GM12878 (cell line): ENCODE measurements at regions not wholly inside any gene's neighbourhood (a gene's known extent, or its start where the extent isn't known, plus 50 kb on each side); places are given as distances from the start of the nearest gene placed in this dataset.

Source experiments
- ATAC-seq: fragments of 200-7000 bp; cut with Tn5 transposase; 3 replicates; pipeline ENCODE4 v1.9.1; 2020; ENCODE audit warnings: mild to moderate bottlenecking, moderate library complexity
- BruUV-seq: library from RNA; stranded (reverse); fragments of 400-500 nt; replicated peaks from 2 replicates; lab custom pipeline; 2021; lab: Mats Ljungman, UMichigan
- CTCF ChIA-PET: fragments of 300-600 bp; sonication (Branson Sonifier 250); formaldehyde crosslinking; extraction: SDS; loops from one replicate; lab custom pipeline; 2021; ENCODE audit warnings: inconsistent platforms; lab: Yijun Ruan, JAX
- POLR2A ChIA-PET: fragments of 350-600 bp; formaldehyde crosslinking; extraction: SDS; loops from one replicate; lab custom pipeline; 2021; ENCODE audit warnings: inconsistent platforms; lab: Charles Lee
- RAD21 ChIA-PET: fragments of 300-600 bp; sonication (Branson Sonifier 250); formaldehyde crosslinking; loops from one replicate; lab custom pipeline; 2023; ENCODE audit warnings: antibody characterized with exemption; ENCODE audit not compliant: unreplicated experiment; lab: Charles Lee
- SMC1A ChIA-PET: fragments of 300-600 bp; sonication (Branson Sonifier 250); formaldehyde crosslinking; loops from one replicate; lab custom pipeline; 2023; ENCODE audit not compliant: unreplicated experiment, uncharacterized antibody; lab: Charles Lee
- DNase-seq: peaks from one replicate; pipeline ENCODE4 v3.0.0-alpha.2; 2011; ENCODE audit warnings: low read depth, low spot score
- FAIRE-seq: peaks from 3 replicates; lab custom pipeline; 2011; peaks lifted over from hg19 to GRCh38; lab: Jason Lieb, UNC
- H2AFZ ChIP-seq: 2 replicates; pipeline ENCODE4 v1.6.0; 2011; ENCODE audit warnings: low read depth, low read length, control low read depth; ENCODE audit not compliant: control insufficient read depth
- H3K27ac ChIP-seq: 2 replicates; pipeline ENCODE4 v1.5.1; 2011; ENCODE audit warnings: control low read depth; ENCODE audit not compliant: control insufficient read depth, insufficient read depth
- H3K27me3 ChIP-seq, 2 experiments: replicated peaks in 1 of 2; 2 replicates each; pipeline versions ENCODE4 v1.6.0 to v1.6.1; 2011; ENCODE audit warnings: low read length in 1 of 2; ENCODE audit not compliant: control insufficient read depth in 2 of 2, insufficient read depth in 2 of 2
- H3K36me3 ChIP-seq, 2 experiments: 2 replicates each; pipeline ENCODE4 v1.5.1; 2011; ENCODE audit warnings: low read length in 1 of 2; ENCODE audit not compliant: control insufficient read depth in 2 of 2, insufficient read depth in 2 of 2
- H3K4me1 ChIP-seq: 2 replicates; pipeline ENCODE4 v1.6.1; 2011; ENCODE audit warnings: mild to moderate bottlenecking, low read length, moderate library complexity, mixed read lengths; ENCODE audit not compliant: control insufficient read depth, insufficient read depth
- H3K4me2 ChIP-seq: 2 replicates; pipeline ENCODE4 v1.6.0; 2011; ENCODE audit warnings: control low read depth; ENCODE audit not compliant: control insufficient read depth, insufficient read depth
- H3K4me3 ChIP-seq: fragments of 200-600 bp; sonication (generic); 2 replicates; pipeline ENCODE4 v1.5.1; 2016
- H3K79me2 ChIP-seq: 2 replicates; pipeline ENCODE4 v1.6.0; 2011; ENCODE audit warnings: low read length; ENCODE audit not compliant: control insufficient read depth, insufficient read depth
- H3K9ac ChIP-seq: 2 replicates; pipeline ENCODE4 v1.8.0; 2011; ENCODE audit warnings: low read length, control low read depth, mixed read lengths; ENCODE audit not compliant: control insufficient read depth, insufficient read depth
- H3K9me3 ChIP-seq: replicated peaks from 3 replicates; pipeline ENCODE4 v1.5.1; 2011; ENCODE audit warnings: mild to moderate bottlenecking, low read length; ENCODE audit not compliant: control insufficient read depth, insufficient read depth
- H4K20me1 ChIP-seq: 2 replicates; pipeline ENCODE4 v1.6.0; 2011; ENCODE audit not compliant: control insufficient read depth, insufficient read depth
- BMI1 ChIP-seq: fragments of 450-650 bp; IDR thresholded peaks from 2 replicates; pipeline ENCODE4 v1.6.1; 2016; ENCODE audit warnings: mild to moderate bottlenecking, moderate library complexity, borderline replicate concordance
- BRCA1 ChIP-seq: IDR thresholded peaks from 2 replicates; pipeline ENCODE4 v1.6.1; 2011; ENCODE audit warnings: low read depth, low read length, improper control_type of control experiment
- CHD2 ChIP-seq: IDR thresholded peaks from 2 replicates; pipeline ENCODE4 v1.6.1; 2011; ENCODE audit warnings: low read depth, low read length, improper control_type of control experiment, borderline replicate concordance
- CREB1 ChIP-seq: IDR thresholded peaks from 2 replicates; pipeline ENCODE4 v1.6.1; 2012; ENCODE audit warnings: low read depth, mild to moderate bottlenecking, inconsistent platforms
- CREM ChIP-seq: IDR thresholded peaks from 2 replicates; pipeline ENCODE4 v1.6.1; 2014; ENCODE audit warnings: antibody characterized with exemption, low read depth
- EP300 ChIP-seq, 2 experiments: fragments of 150-350 bp in 1 of 2; IDR thresholded peaks; 2 replicates each; pipeline ENCODE4 v1.6.1; 2011 to 2012; ENCODE audit warnings: low read depth in 2 of 2, low read length in 2 of 2, borderline replicate concordance in 1 of 2, improper control_type of control experiment in 1 of 2, inconsistent platforms in 1 of 2; ENCODE audit not compliant: control insufficient read depth in 1 of 2
- ETV6 ChIP-seq, 2 experiments: fragments of 450-650 bp in 1 of 2; IDR thresholded peaks in 1 of 2; conservative IDR thresholded peaks in 1 of 2; 2 replicates each; pipeline ENCODE4 v1.6.1; 2014; ENCODE audit warnings: antibody characterized with exemption in 1 of 2, borderline replicate concordance in 1 of 2, low read depth in 1 of 2, mild to moderate bottlenecking in 1 of 2, moderate library complexity in 1 of 2
- GABPA ChIP-seq: IDR thresholded peaks from 2 replicates; pipeline ENCODE4 v1.6.1; 2014; ENCODE audit warnings: antibody characterized with exemption, low read depth, mild to moderate bottlenecking, inconsistent platforms
- JUND ChIP-seq: IDR thresholded peaks from 2 replicates; pipeline ENCODE4 v1.6.1; 2012; ENCODE audit warnings: low read depth, mild to moderate bottlenecking, low read length, improper control_type of control experiment, moderate library complexity
- MAX ChIP-seq: IDR thresholded peaks from 2 replicates; pipeline ENCODE4 v1.6.1; 2012; ENCODE audit warnings: low read depth, low read length, improper control_type of control experiment
- MEF2B ChIP-seq: fragments of 450-650 bp; IDR thresholded peaks from 2 replicates; pipeline ENCODE4 v1.6.1; 2018; ENCODE audit warnings: mild to moderate bottlenecking, moderate library complexity; ENCODE audit not compliant: partially characterized antibody, poor library complexity, severe bottlenecking
- MYB ChIP-seq: fragments of 150-350 bp; IDR thresholded peaks from 2 replicates; pipeline ENCODE4 v1.6.1; 2014; ENCODE audit warnings: mild to moderate bottlenecking, low read depth, low read length, borderline replicate concordance
- PAX8 ChIP-seq: fragments of 450-650 bp; IDR thresholded peaks from 2 replicates; pipeline ENCODE4 v1.6.1; 2017; ENCODE audit warnings: mild to moderate bottlenecking, moderate library complexity
- POU2F2 ChIP-seq: IDR thresholded peaks from 3 replicates; pipeline ENCODE4 v1.6.1; 2011; ENCODE audit warnings: low read depth, mild to moderate bottlenecking, low read length, borderline replicate concordance
- RCOR1 ChIP-seq: conservative IDR thresholded peaks from 2 replicates; pipeline ENCODE4 v1.6.1; 2012; ENCODE audit warnings: low read depth, low read length, improper control_type of control experiment
- SREBF1 ChIP-seq: IDR thresholded peaks from 2 replicates; pipeline ENCODE4 v1.6.1; 2012; ENCODE audit warnings: mild to moderate bottlenecking, low read length
- TCF3 ChIP-seq: IDR thresholded peaks from 2 replicates; pipeline ENCODE4 v1.6.1; 2012; ENCODE audit warnings: low read depth, mild to moderate bottlenecking, low read length, borderline replicate concordance; ENCODE audit not compliant: insufficient read depth
- TCF7 ChIP-seq: IDR thresholded peaks from 2 replicates; pipeline ENCODE4 v1.6.1; 2014; ENCODE audit warnings: antibody characterized with exemption, borderline replicate concordance
- WRNIP1 ChIP-seq: IDR thresholded peaks from 2 replicates; pipeline ENCODE4 v1.6.1; 2011; ENCODE audit warnings: low read depth, low read length, improper control_type of control experiment, borderline replicate concordance
- YY1 ChIP-seq: IDR thresholded peaks from 2 replicates; pipeline ENCODE4 v1.6.1; 2011; ENCODE audit warnings: low read depth, mild to moderate bottlenecking, low read length
- ZNF217 ChIP-seq: fragments of 450-650 bp; IDR thresholded peaks from 2 replicates; pipeline ENCODE4 v1.6.1; 2017; ENCODE audit warnings: antibody characterized with exemption, mild to moderate bottlenecking
- WGBS: methylation state at CpG from one replicate; pipeline ENCODE4 v1.1.6; 2016; ENCODE audit warnings: low lambda C conversion rate; ENCODE audit not compliant: insufficient replicate concordance, insufficient coverage; ENCODE audit errors: missing lambda C conversion rate; 5-methylcytosine and 5-hydroxymethylcytosine counted together
- in situ Hi-C: fragments of 300-500 bp; cut with MboI; formaldehyde crosslinking; loops from 9 replicates; pipeline ENCODE4 v1.14.3; 2018; ENCODE audit warnings: mixed read lengths
- intact Hi-C: fragments of 100-400 bp; cut with micrococcal nuclease; formaldehyde crosslinking; loops from one replicate; pipeline ENCODE4 v1.14.2; 2022; ENCODE audit not compliant: unreplicated experiment
- TF ChIP-seq, protein P1 (sequence below): IDR thresholded peaks from 2 replicates; pipeline ENCODE4 v1.6.1; 2011; ENCODE audit warnings: low read depth, mild to moderate bottlenecking, low read length, moderate library complexity, borderline replicate concordance; ENCODE audit errors: extremely low read depth

DNA sequence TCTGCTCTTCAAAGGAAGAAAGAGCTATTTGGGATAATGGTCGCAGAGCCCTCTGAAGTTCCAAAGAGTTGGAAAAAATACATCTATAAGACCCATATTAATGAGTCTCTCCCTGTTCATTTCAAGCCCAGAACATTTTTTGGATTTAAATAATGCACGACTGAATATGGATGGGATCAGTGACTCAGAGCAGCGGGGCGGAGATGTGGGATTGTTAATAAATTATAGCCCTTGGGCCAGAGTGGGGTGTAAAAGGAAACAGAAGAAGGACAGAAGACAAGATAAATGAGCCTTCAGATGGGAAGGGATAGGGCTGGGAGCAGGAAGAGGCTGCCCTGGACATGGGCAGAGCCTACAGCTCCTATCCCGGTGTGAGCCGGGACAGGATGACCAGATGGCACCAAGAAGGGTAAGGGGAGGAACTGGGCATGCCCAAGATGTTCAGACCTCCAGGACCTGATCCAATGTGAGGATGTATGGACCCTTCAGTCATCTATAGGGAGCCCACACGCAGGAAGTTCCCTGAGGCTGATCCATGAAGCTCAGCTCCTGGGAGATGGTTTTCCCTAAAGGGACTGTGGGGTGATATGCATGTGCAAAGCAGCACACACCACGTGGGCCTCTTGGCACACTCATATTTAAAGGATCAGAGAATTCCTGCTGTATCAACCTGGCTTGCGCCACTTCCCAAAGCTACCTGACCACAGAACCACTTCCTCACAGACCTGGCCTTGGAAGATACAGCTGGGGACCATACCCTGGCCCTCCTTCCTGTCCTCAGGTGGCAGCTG lies 96.1 kb upstream of the PLXNA4 start (continued):
- no peak for TF ChIP-seq JUND
- no peak for TF ChIP-seq YY1
- TF ChIP-seq CREM, result no peak
- TF ChIP-seq GABPA, result no peak
- TF ChIP-seq BRCA1, result no peak
- no peak for TF ChIP-seq EP300 (IDR thresholded peaks at IDR 0.05; ENCODE audit: borderline replicate concordance in 1 of 2, control insufficient read depth in 1 of 2, low read depth in 2 of 2, low read length in 2 of 2)
- TF ChIP-seq MYB, result no peak

- no peak overlapping the region for H2AFZ ChIP-seq
- intact Hi-C loops, result no loop called here
- TF ChIP-seq BMI1, result no peak
- no peak for TF ChIP-seq RCOR1
- TF ChIP-seq PAX8, result no peak
- TF ChIP-seq WRNIP1, result no peak
- no peak for TF ChIP-seq ETV6 (conservative IDR thresholded peaks at IDR 0.05 in 1 of 2, IDR thresholded peaks at IDR 0.05 in 1 of 2; ENCODE audit: borderline replicate concordance in 1 of 2, low read depth in 1 of 2)
- TF ChIP-seq ZNF217, result no peak
- no peak for TF ChIP-seq MAX
- no peak for TF ChIP-seq POU2F2
- TF ChIP-seq CREB1, result no peak
- TF ChIP-seq SREBF1, result no peak
- TF ChIP-seq, protein P1, sequence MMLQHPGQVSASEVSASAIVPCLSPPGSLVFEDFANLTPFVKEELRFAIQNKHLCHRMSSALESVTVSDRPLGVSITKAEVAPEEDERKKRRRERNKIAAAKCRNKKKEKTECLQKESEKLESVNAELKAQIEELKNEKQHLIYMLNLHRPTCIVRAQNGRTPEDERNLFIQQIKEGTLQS, result no peak
- TF ChIP-seq MEF2B, result no peak
- TF ChIP-seq TCF3, result no peak
- TF ChIP-seq TCF7, result no peak
- TF ChIP-seq CHD2, result no peak
Observed at GRCh38 chr7:132666774-132667172, 90.5 kb upstream of the PLXNA4 start.

More at GRCh38 chr7:132666774-132667172, 90.5 kb upstream of the PLXNA4 start:
- BruUV-seq, result no TSS peak
- Histone ChIP-seq H3K27ac (no peak overlapping the region), H3K4me2 (no peak overlapping the region), H3K9ac (no peak overlapping the region), H3K27me3 (no peaks in the 10 kb centered on the region), H3K36me3 (no peaks in the 10 kb centered on the region), H3K79me2 (no peaks in the 10 kb centered on the region), H3K4me3 (no peak overlapping the region), H3K4me1 (no peaks in the 10 kb centered on the region), H3K9me3 (no peaks in the 10 kb centered on the region), H4K20me1 (no peaks in the 10 kb centered on the region)
- ATAC-seq (no peak), DNase-seq (no peak), FAIRE-seq (no peak)
- 91% methylated on average over 2 of the region's 2 CpGs for WGBS
- ChIA-PET RAD21 (no interaction called here), POLR2A (no interaction called here), CTCF (interaction anchor here (1.2 kb wide), 1 partner anchor 9 kb away, joined by 3 read pairs; no protein-coding TSS in a partner anchor), SMC1A (no interaction called here)
- in situ Hi-C loops, result no loop called here
